ENCODE measurements at regions not wholly inside any gene's neighbourhood (a gene's known extent, or its start where the extent isn't known, plus 50 kb on each side); places are given as distances from the start of the nearest gene placed in this dataset.

DNA sequence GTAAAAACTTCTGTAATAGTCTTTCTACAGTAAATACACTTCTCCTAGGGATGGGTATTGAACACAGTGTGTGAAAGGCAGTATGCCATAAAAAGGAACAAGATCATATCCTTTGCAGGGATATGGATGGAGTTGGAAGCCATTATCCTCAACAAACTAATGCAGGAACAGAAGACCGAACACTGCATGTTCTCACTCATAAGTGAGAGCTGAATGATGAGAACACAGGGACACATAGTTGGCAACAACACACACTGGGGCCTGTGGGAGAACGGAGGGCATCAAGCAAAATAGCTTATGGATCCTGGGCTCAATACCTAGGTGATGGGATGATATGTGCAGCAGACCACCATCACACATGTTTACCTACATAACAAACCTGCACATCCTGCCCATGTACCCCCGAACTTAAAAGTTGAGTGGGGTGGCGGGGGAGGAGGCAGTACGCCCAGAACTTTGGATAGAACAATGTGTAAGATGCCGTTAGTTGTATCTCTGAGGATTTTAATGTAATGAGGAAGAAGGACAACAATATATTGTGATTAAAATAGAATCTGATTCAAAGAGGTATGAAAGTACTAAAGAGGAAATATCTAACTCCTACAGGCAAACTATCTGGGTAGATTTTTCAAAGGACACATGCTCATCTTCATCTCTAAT, 183.2 kb downstream of the NDFIP2 start:
- no peak for DNase-seq (ENCODE audit: low read depth)

- no peak for DNase-seq (ENCODE audit: low read depth)
Observed at GRCh38 chr13:79663435-79663834, 182.5 kb downstream of the NDFIP2 start.

DNA sequence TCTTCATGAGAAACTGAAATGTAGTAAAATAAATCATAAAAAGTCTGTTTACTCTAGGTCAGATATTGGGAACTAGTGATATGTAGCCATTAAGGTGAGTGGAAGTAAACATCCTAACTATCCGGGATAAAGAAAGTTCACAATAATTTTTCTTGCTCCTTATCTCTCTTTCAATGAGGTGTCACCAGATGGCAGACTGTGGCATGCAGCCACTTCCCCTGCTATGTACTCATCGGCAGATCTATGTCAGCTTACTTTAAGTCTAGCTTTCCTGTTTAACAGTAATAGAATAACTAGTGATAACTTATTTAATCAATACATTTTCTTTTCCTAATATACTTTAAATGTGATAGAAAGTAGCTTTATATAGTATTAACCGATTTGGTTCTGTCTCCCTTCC, 181.9 kb downstream of the NDFIP2 start:
- DNase-seq (ENCODE audit: low read depth): no peak

DNA sequence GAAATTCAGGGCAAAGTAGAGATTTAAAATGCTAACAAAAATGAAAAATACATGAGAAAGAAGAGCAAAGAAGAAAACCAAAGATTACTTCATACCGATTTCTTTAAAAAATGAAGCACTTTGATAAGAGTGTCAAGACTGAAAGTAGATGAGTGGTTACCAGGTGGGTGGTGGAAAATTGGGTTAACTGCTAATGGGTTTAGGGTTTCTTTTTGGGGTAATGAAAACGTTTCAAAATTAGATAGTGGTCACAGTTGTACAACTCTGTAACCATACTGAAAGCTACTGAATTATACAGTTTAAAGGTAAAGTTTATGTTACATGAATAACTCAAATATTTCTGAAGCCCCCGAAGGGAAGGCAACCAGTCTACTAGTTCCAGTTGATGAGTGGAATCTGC, 179.4 kb downstream of the NDFIP2 start:
- DNase-seq (ENCODE audit: low read depth): no peak

- no peak for DNase-seq (ENCODE audit: low read depth)
Observed at GRCh38 chr13:79659121-79659521, 178.2 kb downstream of the NDFIP2 start.

DNA sequence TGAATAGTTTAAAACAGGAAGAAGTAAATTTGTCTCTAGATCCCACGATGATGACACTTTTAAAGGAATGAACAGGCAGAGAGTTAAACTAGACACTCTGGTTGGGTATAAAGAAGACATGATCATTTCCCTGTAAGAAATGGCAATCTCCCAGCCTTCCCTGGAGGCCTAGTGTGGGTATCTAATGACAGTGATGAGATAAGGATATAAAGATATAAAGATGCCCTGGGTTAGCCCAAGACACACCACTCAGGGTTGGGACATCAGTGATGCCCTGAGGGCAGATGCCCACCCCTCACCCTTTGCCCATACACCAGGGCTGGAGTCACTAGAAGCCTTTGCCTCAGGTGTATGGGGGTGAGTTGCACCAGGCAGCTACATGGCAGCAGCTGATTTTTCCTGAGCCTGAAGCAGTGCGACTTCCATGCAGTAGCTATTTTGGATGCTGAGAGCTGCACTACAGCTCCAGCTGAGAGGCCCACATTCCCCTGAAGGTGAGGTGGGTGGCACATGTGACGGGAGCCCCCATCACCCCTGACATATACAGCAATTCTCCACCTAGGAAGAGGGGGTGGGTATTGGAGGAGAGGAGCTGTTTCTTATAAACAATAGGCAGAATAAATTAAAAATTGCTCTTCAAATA, 177.5 kb downstream of the NDFIP2 start:
- DNase-seq (ENCODE audit: low read depth): no peak

DNA sequence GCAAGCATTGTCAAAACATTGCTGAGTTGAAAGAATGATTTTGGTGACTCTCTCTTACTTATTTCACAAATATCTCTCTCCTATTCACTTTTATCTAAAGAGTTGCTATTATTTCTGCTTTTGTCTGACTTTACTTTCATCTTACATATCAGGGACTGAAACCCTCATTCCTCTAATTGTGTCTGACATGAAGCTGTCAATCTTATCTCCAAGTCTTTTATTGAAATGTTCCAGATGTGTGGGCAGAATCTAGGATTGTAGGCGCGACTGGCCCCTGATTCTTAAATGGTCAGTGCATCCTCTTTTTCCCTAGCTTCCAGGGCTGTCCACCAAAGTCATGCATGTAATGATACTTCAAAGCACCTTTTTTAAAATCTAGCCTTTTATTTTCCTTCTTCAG, 174.6 kb downstream of the NDFIP2 start:
- DNase-seq (ENCODE audit: low read depth): no peak

GRCh38 chr13:79654520-79654919, 173.6 kb downstream of the NDFIP2 start:
- DNase-seq (ENCODE audit: low read depth): no peak

DNA sequence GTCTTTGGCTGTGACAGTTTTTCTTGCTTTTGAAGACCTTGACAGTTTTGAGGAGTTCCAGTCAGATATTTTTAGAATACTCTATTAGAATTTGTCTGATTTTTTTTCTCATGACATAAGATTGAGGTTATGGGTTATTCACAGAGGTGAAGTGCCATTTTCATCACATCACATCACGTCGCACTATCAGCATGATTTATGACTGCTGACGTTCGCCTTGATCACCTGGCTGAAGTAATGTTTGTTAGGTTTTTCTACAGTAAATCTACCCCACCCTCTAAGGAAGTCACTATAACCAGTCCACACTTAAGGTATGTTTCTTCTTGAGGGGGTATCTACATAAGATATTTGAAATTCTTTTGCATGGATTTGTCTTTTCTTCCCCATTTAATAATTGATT, 169.7 kb downstream of the NDFIP2 start:
- no peak for DNase-seq (ENCODE audit: low read depth)

DNA sequence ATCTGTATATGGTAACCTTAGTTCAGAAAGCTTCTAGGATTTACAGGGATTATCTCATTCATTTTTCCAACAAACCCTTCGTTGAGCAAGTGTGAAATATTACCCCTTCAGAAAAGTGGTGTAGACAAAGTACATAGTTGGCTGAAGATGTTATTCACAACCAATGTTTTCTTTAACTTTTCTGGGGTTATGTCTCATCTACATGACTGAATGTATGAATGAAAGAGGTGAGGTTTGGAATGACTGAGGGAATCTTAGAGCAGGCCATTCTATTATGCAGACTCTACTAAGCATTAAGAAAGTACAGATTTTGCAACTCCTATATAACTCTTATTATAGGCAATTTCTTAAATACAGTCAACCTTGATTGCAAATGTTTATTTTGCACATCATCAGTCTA, 167.2 kb downstream of the NDFIP2 start:
- no peak for DNase-seq (ENCODE audit: low read depth)

DNA sequence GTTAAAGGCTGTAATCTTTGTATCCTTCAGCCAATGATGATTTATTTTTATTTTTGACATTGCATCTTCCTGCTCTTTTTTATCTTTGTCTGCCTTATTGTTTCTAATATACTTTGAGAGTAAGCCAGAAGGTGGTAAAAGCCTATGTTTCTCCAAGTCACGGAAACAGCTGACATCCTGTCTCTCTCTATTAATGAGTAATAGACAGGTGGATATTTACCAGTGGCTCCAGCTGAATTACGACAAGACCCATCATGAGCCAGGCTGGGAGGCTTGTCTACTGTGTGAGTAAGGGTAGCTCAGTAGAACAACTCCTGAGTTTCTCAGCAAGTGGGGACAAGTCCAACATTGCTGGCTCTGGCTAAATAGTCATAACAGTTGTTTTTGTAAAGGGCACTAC, 166.6 kb downstream of the NDFIP2 start:
- no peak for DNase-seq (ENCODE audit: low read depth)

DNA sequence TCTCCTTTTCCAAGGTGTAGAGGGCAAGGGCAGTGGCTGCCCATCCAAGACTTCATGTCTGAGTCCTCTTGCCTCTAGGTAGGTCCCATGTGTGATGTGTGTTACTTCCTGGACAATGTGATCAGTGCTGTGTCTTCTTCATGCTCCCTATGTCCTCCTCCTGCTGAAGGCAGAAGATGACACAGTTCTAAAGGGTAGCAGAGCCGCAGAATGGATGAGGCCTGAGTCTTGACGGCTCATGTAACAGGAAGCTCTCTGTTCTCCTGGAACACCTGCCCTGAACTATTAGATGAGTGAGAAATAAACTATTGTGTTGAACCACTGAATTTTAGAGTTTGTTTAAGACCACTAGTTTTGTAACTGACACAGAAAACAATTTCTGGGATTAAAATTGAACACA, 165.9 kb downstream of the NDFIP2 start:
- DNase-seq (ENCODE audit: low read depth): no peak

- no peak for DNase-seq (ENCODE audit: low read depth)
Observed at GRCh38 chr13:79645569-79645968, 164.6 kb downstream of the NDFIP2 start.

DNA sequence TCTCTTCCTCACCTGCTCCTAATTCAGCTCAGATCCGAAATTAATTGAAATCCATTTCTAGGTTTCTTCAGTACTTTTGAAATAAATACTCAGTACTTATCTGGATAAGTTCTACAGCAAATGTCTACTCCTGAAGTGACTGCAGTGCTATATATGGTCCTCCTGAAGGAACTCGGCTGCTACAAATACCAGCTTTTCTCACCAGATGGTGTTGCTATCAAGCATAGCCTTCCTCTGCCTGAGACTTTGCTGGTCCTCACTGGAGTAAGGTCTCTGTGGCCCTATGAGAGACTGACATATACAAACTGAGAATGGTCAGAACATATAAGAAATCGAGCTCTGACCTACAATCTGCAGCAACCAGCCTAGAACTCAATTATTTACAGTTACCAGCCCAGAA, 161.6 kb downstream of the NDFIP2 start:
- no peak for DNase-seq (ENCODE audit: low read depth)

DNA sequence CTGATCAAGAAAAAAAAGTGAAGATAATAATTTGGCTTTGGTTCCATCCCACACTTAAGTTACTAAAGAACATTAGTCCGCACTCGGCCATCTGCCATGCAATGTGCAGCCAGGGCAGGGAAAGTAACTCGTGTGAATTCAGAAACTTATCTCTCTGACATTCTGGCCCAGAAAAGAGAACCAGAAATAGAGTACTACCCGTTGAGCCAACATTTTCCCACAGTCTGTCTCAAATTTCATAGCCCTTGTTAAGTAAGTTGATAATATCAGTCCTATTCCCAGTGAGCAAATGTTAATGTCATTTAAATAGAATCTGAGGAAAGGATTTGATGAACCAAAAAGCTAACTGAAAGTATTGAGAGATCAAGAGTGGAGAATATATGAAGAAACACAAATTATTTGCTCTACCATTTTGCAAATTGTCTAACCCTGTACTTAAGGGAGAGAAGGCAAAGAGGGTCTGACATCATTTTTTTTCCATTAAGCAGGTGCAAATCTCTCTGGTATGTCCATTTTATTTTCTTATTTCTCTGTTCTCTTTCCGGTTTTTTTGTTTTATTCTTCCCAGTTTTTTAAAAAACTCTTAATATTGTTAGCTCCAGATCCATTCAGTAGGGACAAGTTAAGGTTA, 156.3 kb downstream of the NDFIP2 start:
- DNase-seq (ENCODE audit: low read depth): no peak

- peak; percentile 78 for DNase-seq (ENCODE audit: low read depth)
Observed at GRCh38 chr13:79631051-79631659, 150.2 kb downstream of the NDFIP2 start.

DNA sequence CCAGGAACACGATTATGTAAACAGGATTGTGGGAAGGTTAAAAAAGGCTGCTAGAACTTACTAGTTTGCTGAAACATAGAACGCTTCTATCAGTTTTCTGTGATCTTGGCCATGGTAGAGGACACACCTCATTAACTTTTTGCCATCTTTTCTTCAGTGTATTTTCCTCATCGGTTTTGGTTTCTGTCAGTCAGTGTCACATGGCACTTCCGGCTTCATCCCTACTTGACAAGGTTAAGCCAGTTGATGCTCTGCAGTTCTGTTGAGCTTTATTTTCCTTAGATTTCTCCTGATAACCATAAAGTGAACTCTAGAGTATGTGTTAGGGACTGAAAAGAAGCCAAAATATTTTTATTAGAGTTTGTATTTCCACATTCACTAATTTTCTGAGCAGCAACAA, 147.5 kb downstream of the NDFIP2 start:
- DNase-seq (ENCODE audit: low read depth): no peak

DNA sequence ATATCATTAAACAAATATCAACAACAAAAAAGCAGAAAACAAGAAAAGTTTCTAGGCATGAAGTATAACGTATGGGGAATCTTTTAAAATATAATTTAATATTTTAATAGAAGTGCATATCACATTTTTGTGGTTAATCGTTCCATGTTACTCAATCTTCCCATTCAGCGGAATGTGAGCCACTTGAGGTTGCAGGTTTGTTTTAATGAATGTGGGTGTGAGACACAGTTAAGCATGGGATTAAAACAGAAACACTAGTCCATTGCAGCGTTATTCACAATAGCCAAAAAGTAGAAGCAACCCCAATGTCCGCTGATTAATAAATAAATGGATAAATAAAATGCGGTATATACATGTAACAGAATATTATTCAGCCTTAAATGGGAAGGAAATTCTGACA, 146.0 kb downstream of the NDFIP2 start:
- no peak for DNase-seq (ENCODE audit: low read depth)

- no peak for DNase-seq (ENCODE audit: low read depth)
Observed at GRCh38 chr13:79625517-79625916, 144.6 kb downstream of the NDFIP2 start.

GRCh38 chr13:79621902-79622301, 140.9 kb downstream of the NDFIP2 start:
- no peak for DNase-seq (ENCODE audit: low read depth)

DNA sequence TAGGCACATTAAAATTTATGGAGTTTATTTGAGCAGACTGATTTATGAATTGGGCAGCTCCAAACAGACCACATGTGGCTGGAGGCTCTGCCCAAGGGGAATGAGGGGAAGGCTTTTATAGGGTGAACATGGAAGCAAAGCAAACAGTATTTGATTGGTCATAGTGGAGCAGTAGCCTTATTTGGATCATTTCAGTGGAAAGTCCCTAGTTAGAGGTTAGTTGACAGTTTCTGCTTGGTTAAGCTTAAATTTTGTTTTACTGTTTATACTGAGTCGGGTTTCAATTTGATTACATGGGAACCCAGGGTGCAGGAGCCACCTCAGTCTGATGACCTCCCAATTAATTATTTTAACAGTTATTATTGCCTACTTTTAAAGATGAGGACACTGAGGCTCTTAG, 140.5 kb downstream of the NDFIP2 start:
- DNase-seq (ENCODE audit: low read depth): no peak

GRCh38 chr13:79614250-79614918, 133.4 kb downstream of the NDFIP2 start:
- DNase-seq (ENCODE audit: low read depth): no peak

- DNase-seq (ENCODE audit: low read depth): no peak
Observed at GRCh38 chr13:79612604-79613003, 131.6 kb downstream of the NDFIP2 start.

Measured in GM04504 (cell line).